ELR (cell line): ENCODE measurements at regions not wholly inside any gene's neighbourhood (a gene's known extent, or its start where the extent isn't known, plus 50 kb on each side); places are given as distances from the start of the nearest gene placed in this dataset.
"Not testable (repeated sequence)": the region's sequence is repeated elsewhere in the genome, so short reads cannot be mapped to it uniquely, and the experiment has no call there.

ENCODE experiments used
- DNase-seq: peaks from one replicate; pipeline ENCODE4 v3.0.0-alpha.2; 2015; ENCODE audit warnings: low read depth

DNA sequence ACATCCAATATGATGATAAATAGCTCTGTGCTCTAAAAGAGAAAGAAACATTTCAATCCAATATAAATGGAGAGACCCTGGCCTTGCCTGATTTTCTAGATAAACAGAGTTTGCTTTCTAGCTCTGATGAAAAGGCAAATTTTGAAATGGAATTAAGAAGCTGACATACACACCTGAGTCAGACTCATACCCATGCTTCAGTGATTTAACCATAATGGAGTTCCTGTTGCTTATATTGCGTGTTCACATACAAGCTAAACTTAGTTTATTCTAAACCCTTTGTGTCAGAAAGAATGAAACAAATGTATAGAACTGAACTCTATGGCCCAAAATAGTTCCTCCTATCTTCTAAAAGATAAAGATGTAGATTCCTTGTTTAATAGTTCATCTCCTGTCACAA is 760.8 kb upstream of the ARPP21 start:
- DNase-seq, result no peak

DNA sequence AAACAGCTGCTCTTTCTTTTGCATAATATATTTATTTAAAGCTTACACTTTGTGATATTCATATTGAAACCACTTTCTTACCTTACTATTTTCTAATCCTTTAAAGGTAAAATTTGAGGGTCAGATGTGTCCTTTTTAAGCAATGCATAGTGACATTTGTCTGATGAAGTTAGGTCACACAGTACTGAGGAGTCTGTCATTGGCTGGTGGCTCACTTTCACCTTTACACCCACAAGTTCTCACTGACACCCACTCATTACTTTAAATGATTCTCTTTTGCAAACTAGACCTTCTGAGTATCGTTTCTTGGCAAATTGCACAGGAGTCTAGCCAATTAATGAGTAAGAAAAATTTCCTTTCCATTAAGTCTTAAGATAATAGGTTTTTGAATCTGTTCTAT is 758.3 kb upstream of the ARPP21 start:
- DNase-seq, result no peak

DNA sequence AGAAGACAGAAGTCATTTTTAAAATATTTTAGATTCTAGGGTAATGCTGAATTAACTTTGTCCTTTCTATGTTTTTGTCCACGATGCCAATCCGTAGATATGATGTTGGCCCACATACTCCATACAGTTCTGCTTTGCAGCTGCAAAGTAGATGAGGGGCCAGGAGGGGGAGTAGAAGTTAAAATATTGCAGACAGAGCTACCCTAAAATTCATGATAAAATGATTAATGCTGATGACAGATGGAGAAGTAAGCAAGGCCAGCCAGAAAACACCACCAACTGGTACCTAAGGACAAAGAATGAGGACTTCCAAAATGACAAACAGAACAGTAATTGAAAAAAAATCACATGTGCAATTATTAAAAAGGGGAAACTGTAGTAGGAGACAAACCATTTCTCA is 756.6 kb upstream of the ARPP21 start:
- no peak for DNase-seq

DNA sequence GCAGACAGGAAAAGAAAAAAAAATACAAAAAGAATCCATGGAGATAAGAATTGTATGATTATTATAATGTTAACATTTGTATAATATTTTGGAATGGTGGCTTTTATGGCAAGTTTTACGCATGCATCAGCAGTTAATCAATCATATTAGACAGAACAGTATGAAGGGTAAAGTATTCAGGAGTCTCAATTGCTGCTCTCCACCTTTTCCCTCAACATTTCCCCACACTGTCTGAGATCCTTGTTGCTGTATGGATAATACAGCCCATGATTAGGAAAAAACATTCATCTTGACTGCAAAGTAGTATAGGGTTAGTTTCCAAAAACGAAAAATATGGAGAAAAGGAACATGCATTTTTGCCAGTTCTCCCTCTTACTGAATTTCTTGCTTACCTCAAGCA is 755.3 kb upstream of the ARPP21 start:
- no peak for DNase-seq

DNA sequence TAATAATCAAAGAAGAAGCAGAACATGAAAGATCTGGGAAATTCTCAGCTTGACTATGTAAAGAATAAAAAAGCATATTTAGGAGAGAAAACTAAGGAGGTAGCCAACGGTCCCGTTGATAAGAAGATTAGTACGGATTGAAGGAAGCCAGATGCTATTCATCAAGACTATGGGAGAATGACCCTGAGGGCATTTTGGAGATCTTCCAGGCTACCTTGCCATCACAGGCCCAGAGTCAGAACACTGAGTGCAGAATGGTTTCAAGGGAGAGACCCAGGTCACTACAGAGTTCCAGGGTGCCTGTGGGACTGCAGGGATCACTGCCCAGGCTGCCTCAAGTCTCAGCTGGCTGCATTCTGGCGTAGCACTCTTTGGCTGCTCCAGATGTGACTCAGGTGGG is 752.9 kb upstream of the ARPP21 start:
- no peak for DNase-seq

DNA sequence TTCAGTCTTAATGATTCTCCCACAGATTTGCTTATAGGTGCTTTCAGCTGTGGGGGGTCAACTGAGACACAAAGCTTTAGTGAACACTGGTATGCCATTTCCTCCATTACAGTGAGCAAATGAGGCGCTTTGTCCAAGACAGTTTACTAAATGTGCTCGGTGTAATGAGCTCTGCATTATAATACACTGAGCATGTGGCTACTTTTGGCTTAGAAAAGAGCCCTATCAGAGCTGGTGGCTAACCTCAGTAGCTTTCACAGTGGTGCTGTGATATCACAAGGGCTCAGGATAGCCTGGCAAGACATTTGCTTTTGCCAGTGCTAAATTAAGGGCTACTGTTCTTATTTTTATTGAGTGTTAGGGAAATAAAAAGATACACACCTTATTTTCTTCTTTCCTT is 749.7 kb upstream of the ARPP21 start:
- no peak for DNase-seq

DNA sequence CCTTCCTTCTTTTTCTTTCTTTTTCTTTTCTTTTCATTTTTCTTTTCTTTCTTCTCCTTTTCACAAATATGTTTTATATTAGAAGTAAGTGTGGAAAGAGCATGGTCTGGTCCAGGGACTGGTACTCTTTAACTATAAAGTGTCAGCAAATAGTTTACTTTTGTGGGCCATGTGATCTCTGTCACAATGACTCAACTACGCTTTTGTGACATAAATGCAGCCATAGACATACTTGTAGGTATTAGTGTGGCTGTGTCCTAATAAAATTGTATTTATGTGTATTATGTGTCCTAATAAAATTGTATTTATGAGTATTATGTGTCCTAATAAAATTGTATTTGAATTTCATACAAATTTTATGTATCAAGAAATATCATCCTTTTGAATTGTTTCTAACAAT is 749.1 kb upstream of the ARPP21 start:
- no peak for DNase-seq

DNA sequence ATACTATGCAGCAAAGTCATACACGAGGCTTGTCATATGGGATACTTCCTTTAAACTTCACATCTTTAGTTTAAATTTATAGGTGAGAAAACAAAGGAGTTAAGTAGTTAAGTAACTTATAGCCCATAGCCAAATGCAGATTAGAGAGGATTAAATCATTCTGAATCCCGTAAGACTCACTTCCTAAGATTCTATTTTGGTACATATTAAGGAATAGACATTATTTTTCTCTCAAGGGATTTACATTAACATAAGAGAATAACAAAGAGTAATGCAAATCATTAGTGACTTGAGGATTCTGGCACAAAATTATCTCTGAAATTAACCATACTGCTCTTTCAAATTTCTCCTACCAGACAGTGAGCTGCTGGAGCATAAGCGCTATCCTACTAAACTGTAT is 747.4 kb upstream of the ARPP21 start:
- no peak for DNase-seq

DNA sequence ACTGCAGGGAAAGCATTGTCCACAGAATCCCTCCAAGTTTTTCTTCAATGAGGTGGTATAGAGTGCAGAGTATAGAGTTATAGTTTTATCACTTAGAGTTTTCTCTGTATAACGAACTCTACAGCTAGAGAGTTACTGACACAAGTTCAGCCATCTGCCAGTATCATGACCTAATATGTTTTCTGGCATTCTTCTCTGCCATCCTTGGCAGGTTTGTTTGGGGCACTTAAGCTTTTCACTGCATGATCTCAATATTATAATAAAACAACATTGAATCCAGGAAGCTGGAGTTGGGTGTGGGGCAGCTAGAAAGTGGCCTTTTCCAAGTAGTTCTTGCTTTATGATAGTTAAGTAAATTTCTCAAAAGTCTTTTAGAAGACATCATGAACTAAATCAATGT is 743.5 kb upstream of the ARPP21 start:
- no peak for DNase-seq

DNA sequence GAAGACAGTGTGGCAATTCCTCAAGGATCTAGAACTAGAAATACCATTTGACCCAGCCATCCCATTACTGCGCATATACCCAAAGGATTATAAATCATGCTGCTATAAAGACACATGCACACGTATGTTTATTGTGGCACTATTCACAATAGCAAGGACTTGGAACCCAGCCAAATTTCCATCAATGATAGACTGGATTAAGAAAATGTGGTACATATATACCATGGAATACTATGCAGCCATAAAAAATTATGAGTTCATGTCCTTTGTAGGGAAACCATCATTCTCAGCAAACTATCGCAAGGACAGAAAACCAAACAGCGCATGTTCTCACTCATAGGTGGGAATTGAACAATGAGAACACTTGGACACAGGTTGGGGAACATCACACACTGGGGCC is 729.6 kb upstream of the ARPP21 start:
- DNase-seq, result not testable (repeated sequence)

DNA sequence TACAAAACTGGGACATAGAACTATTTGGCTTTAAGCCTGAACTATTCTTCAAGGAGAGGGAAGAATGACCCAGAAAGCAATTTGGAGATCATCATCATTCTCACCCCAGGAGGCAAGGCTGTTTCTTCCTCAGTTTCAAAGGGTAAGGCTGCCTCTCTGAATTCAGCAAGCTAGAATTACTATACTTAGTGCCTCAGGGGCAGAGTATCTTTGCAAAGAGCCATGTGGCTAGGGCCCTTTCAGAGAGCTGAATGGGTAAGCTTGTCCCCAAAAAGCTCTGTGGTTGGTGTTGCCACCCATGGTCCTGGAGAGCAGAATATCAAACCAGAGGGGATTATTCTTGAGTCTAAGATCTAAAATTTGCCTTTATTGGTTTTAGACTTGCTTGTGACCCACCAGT is 720.3 kb upstream of the ARPP21 start:
- no peak for DNase-seq

DNA sequence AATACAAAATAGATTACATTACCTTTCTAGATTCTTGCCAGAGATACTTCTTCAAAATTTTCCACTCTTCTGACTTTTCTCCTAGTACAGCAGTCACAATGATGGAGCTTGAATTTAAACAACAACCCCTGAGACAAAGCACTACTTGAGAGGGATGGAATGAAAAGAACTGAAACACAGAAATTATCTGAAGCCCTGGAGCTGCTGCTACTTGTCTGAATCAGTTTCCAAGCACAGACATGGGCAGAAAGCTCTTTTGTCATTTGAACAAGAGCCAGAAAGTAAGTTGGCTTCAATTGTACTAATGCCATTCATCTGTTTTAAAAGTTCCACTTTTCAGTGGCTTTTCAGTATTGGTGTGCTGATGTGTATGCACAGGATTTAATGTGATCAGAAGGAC is 718.5 kb upstream of the ARPP21 start:
- no peak for DNase-seq

DNA sequence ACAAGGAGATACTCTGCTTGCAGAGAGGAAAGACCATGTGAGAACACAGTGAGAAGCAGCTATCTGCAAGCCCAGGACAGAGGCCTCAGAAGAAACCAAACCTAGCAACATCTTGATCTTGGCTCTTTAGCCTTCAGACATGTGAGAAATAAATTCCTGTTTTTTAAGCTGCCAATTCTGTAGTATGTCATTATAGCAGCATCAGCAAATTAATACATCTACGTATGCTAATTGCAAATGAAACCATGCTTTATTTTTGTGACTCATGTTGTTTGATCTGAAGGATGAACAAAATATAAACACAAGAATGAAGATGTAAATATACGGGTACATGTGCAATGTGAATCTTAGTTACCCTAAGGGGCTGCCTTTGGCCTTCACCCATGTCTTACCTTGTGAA is 714.4 kb upstream of the ARPP21 start:
- no peak for DNase-seq

DNA sequence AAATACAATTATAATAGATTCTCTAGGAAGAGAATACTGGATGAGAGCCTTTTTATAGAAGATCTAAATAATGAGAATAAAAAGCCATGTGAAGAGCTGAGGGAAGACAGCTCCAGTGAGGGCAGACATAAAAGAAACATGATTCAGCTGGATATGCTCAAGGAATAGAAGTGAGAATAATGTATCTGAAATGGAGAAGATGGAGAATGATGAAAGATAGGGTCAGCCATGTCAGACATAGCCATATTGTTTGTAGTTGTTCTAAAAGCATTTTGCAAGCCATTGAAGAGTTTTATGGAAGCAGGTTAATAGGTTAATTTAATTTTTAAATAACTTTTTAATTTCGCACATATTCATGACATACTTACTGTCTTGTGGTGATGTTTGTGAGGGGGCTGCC is 713.5 kb upstream of the ARPP21 start:
- no peak for DNase-seq

DNA sequence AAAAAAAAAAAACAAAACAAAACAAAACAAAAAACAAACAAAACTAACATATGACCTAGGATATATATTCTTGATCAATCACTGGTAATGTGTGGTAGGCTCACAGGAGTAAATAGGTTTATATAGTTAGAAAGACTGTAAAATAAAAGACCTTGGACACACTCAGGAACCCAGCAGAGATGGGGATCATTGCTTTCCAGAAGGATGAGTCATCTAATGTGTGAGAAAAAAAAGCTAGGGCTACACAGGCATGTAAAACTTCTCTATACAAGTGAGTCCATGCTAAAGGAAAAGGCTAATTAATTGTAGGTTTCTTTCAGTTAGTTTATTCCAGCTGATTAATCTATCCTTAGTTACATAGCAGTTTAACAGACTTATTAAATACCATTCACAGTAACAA is 710.3 kb upstream of the ARPP21 start:
- no peak for DNase-seq

DNA sequence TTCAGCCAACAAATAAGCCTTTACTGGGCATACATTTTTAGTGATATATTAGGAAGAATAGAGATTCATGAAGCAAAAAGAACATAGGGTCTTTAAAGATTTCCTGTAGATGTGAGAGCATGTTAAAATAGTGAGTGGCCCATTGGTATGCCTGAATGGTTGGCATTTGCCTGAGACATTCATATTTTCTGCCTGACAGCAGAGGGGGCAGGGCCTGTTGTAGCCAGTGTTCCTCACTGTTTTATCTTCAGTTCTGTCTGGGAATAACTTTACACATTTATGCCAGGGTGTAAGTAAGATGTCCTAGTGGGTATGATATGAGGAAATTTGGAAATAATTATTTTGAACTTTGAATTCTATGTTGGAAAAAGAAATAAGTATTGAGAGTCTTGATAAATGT is 704.7 kb upstream of the ARPP21 start:
- no peak for DNase-seq

DNA sequence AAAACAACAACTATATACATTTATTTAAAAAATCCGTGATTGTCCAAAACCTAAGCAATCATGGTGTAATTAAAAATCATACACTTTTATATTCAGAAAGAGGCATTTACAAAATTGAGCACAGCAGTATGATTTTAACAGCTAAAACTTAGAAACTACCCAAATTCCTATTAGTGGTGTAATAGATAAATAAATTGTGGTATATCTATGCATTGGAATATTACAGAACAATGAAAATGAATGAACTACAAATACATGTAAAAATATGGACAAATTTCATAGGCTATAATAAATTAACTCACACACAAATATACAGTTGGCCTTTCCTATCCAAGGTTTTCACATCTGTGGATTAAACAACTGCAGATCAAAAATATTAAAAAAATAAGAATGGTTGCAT is 700.5 kb upstream of the ARPP21 start:
- no peak for DNase-seq

DNA sequence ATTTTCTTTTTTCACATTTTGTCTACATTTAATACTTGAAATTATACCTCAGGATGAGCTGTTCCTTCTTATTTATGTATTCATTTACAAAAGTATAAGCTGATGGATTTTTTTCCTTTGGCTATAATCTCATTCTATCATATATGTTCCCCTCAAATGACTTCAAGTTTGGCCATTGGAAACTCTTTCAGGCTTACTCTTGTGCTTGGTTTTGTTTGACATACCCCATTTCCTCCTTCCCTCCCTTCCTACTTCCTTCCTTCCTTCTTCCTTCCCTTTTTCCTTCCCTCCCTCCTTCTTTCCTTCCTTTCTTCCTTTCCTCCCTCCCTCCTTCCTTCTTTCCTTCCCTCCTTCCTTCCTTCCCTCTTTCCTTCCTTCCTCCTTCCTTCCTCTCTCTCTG is 697.1 kb upstream of the ARPP21 start:
- no peak for DNase-seq

DNA sequence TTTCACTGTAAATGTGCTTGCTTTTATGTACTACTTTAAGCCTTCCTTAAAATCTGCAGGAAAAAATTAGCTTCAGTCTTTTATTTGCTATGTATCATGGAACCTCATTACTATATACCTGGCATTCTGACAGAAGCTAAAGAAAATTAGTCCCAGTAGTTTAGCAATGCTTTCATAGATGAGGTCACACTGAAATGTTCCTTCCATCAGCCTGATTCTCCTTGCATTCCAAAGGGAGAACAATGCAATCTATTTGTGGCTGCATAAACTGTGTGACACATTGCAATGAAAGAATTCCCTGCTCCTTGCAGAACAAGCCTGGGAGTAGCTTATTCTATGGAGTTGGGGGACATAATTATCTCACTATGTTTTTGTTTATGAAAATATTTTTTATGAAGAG is 691.5 kb upstream of the ARPP21 start:
- no peak for DNase-seq

DNA sequence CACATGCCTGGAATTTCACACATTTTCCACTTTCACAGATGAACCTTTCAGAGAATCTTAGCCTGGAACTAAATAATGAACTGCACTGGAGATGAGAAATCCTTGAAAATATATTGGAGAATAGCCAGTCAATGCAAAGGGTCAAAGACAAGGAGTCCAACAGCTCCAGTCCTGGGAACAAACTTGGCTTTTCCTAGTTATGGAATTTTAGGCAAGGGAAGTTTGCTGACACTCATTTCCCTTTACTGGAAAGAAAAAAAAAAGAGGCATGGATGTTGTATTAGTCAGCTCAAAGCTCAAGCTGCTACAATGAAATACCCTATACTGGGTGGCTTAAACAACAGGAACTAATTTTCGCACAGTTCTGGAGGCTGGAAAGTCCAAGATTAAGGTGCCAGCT is 690.8 kb upstream of the ARPP21 start:
- no peak for DNase-seq

DNA sequence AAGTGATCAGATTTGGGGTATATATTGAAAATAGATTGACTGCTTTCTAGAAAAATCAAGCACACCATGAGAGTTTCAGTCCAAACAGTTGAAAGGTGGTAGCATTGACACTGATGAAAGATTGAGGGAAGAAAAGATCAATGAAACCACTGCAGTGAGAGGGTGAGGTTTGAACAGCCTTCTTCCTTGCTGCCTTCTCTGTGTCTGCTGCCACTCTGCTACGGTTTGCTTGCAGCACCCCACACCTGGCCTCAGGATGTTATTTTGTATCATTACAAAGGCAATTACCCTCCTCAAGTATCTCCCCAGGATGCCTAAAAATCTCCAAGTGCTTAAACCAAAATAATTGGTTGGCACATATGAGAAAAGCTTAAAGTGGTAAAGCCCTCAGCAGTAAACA is 683.6 kb upstream of the ARPP21 start:
- DNase-seq, result no peak

DNA sequence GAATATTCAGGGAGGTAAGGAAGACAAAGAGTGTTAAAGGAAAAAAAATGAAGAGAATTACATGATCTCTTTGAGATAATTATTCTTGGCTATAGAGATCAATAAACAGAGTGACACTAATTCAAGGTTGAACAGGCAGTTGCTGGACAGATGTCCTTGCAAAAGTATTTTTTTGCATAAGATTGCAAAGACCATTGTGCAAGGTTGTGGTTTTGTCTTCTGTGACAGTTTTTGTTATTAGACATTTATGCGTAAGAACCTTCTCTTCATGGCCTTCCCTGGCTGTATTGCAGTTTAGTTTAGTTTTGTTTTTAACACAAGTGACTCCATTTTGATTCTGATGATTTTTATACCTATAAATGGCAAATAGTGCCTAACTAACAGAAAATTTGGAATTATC is 682.8 kb upstream of the ARPP21 start:
- DNase-seq, result no peak

DNA sequence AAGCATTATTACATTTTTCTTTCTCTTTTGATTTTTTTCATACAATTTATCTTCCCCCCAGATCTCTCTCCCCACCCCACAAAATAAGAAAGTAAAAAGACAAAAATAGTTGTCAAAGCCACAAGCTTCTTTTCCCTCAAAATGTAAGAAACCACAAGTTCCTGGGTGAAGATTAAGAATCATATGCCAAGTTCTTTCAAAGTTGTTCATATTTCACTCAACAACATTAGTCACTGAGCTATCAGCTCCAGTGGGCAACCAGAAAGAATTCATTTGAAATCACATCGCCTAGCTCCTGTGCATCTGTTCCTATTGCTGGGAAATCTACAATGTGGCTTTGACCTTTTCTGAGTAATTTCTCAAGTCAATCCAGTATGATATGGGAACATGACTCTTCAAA is 681.6 kb upstream of the ARPP21 start:
- no peak for DNase-seq

DNA sequence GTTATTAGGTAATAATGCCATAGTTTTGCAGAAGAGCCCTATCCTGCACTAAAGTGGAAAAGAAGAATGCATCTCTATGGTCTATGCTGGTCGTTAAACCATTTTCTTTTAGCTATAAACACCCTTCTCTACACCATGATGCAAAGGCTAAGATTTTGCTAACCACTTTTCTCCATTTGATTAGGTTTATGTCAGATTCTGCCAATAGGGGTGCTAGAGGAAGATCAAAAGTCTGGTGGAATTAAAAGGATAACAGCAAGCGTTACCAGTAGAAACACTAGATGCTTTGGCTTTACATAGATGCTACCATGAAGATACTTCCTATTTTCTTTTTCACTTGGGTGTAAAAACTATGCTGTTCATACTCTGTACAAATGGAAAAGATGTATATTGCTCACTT is 669.8 kb upstream of the ARPP21 start:
- DNase-seq, result no peak

DNA sequence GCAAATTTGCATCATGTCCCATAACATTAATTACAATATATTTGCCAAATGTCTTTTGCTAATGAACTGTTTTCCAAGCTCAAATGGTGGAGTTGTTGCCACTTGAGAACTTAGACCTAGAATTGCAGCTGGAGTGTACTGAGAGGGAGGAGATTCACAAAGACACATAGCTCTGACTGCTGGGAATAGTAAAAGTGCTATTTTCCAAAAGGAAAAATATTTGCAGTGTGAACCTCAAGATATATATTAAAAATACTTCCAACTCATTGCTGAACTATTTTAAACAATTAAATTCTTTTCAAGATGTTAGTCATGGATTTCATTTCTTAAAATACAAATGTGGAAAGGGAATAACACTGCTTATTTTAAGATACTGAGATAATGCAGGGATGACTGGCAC is 666.8 kb upstream of the ARPP21 start:
- DNase-seq, result no peak

DNA sequence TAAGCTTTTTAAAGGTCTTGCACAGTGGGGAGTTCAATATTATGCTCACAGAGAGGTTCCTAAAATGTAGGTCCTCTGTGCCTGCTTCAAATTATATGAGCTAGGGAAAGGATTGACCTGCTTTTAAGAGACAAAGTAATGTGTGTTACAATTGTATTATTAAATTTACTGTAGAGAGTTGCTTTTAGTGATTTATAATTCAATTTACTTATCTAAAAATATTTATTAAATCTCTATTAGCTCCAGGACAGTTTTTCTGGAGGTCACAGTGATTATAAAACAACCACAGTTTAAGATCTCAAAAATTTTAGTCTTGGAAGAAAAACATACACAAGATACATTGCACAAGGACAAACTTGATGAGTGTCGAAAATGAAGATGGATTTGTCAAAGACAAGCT is 665.7 kb upstream of the ARPP21 start:
- no peak for DNase-seq
